PFSK-1 (cell line): ENCODE measurements at regions not wholly inside any gene's neighbourhood (a gene's known extent, or its start where the extent isn't known, plus 50 kb on each side); places are given as distances from the start of the nearest gene placed in this dataset.

Experiments
- FOXP2 ChIP-seq: optimal IDR thresholded peaks from 2 replicates; pipeline ENCODE3; 2011; ENCODE audit warnings: borderline replicate concordance, control low read depth, inconsistent platforms; ENCODE audit not compliant: insufficient read depth; ENCODE audit errors: extremely low read length, extremely low read depth
- POLR2AphosphoS5 ChIP-seq: IDR thresholded peaks from 2 replicates; pipeline ENCODE4 v1.6.1; 2012; ENCODE audit warnings: low read depth, mild to moderate bottlenecking, control low read depth, low read length, moderate library complexity
- SIN3A ChIP-seq: IDR thresholded peaks from 2 replicates; pipeline ENCODE4 v1.6.1; 2012; ENCODE audit warnings: mild to moderate bottlenecking, low read length, moderate library complexity, borderline replicate concordance; ENCODE audit not compliant: insufficient read depth
- TAF1 ChIP-seq: IDR thresholded peaks from 2 replicates; pipeline ENCODE4 v1.6.1; 2012; ENCODE audit warnings: low read length, control low read depth, borderline replicate concordance; ENCODE audit not compliant: insufficient read depth
- TF ChIP-seq, protein P1 (sequence below), 2 experiments: IDR thresholded peaks; 2 replicates each; pipeline versions ENCODE4 v1.6.1 to v1.8.0; 2011 to 2012; ENCODE audit warnings: low read depth in 2 of 2, low read length in 2 of 2, control low read depth in 1 of 2, inconsistent platforms in 1 of 2, mild to moderate bottlenecking in 1 of 2, moderate library complexity in 1 of 2; ENCODE audit not compliant: insufficient read depth in 1 of 2

DNA sequence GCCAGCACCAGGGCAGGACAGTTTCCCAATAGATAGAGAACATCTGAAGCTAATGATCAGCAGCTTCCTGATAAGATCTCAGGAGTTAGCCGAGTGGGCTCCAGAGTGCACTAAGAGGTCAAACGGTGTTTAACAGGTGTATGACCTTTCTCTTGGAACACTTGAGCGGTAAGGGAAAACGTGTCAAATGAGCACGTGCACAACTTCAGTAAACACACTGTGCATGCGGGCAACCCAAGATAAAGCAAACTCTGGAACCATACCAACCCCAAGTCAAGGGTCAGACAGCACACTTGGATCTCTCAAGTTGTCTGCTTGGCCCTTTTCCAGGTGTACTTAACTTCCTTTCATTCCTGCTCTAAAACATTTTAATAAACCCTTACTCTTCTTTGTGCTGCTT lies 1941.5 kb upstream of the PCDH10 start:
- TF ChIP-seq, protein P1, sequence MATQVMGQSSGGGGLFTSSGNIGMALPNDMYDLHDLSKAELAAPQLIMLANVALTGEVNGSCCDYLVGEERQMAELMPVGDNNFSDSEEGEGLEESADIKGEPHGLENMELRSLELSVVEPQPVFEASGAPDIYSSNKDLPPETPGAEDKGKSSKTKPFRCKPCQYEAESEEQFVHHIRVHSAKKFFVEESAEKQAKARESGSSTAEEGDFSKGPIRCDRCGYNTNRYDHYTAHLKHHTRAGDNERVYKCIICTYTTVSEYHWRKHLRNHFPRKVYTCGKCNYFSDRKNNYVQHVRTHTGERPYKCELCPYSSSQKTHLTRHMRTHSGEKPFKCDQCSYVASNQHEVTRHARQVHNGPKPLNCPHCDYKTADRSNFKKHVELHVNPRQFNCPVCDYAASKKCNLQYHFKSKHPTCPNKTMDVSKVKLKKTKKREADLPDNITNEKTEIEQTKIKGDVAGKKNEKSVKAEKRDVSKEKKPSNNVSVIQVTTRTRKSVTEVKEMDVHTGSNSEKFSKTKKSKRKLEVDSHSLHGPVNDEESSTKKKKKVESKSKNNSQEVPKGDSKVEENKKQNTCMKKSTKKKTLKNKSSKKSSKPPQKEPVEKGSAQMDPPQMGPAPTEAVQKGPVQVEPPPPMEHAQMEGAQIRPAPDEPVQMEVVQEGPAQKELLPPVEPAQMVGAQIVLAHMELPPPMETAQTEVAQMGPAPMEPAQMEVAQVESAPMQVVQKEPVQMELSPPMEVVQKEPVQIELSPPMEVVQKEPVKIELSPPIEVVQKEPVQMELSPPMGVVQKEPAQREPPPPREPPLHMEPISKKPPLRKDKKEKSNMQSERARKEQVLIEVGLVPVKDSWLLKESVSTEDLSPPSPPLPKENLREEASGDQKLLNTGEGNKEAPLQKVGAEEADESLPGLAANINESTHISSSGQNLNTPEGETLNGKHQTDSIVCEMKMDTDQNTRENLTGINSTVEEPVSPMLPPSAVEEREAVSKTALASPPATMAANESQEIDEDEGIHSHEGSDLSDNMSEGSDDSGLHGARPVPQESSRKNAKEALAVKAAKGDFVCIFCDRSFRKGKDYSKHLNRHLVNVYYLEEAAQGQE (IDR thresholded peaks at IDR 0.05; ENCODE audit: insufficient read depth in 1 of 2, low read depth in 2 of 2, low read length in 2 of 2), result no peak
- TF ChIP-seq TAF1 (no peak), FOXP2 (no peak), POLR2AphosphoS5 (no peak), SIN3A (no peak)

DNA sequence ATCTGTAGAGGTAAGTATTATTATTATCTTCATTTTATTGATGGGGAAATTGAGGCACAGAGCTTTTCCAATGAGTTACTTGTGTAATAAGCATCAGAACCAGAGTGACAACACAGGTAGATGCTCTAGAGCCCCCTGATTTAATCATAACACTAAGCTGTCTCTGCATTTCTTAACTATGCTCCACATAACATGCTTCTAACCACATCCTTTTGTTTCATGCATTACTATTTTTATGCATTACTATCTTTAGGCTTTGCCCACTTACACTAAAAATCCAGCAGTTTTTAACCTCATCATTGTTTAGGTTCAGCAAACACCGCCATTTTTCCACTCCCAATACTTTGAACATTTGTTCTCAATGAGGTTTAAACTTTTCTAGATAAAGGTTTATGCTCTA lies 1900.8 kb upstream of the PCDH10 start:
- no peak for TF ChIP-seq SIN3A
- TF ChIP-seq FOXP2, result no peak
- TF ChIP-seq, protein P1 (IDR thresholded peaks at IDR 0.05; ENCODE audit: insufficient read depth in 1 of 2, low read depth in 2 of 2, low read length in 2 of 2), result no peak
- no peak for TF ChIP-seq TAF1

DNA sequence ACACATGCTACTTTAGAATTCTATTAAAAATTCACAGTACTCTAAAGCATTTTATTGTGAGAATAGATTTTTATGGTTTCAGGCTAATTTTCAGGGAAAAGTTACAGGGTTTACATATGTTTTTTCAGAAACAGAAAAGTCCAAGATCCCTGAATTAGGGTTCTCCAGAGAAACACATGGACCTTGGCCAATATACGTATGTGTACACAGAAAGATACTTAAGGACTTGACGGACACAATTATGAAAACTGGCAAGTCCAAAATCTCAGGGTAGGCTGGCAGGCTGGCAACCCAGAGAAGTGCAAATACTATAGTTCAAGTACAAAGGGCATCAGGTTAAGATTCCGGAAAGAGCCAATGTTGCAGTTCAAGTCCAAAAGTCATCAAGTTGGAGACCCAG lies 1897.8 kb upstream of the PCDH10 start:
- TF ChIP-seq FOXP2 (no peak), TAF1 (no peak), POLR2AphosphoS5 (no peak), SIN3A (no peak)
- TF ChIP-seq, protein P1 (IDR thresholded peaks at IDR 0.05; ENCODE audit: insufficient read depth in 1 of 2, low read depth in 2 of 2, low read length in 2 of 2), result no peak

DNA sequence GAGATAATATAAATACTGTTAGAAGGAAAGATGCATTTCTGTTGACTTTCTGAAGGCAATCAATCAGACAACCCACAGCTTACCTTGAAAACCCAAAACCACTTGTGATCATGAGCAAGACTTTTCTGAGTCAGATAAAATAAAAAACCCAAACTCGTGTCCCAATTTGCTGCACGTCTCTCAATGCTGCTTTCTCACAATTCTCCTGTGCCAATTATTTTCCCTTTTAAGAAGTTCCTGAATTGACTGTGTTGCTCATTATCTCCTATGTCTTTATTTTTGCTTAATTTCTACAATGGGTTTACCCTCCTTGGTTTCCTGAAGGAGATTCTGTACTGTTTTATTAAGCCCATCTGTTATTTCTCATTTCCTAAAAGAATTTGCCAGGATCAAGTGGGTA lies 1891.9 kb upstream of the PCDH10 start:
- no peak for TF ChIP-seq SIN3A

DNA sequence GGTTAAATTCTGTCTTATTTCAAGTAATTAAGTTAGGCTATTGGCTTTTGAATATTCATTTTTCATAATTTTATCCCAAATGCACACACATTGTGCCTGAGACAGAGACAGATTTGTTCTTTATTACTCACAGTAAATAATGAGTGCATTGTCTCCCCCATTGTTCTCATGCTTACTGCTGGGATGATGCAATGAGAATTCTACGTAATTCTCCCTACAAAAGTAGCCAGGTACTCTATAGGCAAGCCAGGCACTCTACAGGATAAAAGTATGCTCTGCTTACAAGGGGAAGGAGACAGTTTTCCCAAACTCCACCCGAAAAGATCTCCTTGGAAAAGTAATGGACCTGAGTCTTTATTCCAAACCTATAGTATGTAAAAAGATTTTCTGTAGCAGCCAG lies 1890.7 kb upstream of the PCDH10 start:
- TF ChIP-seq SIN3A (no peak), TAF1 (no peak), FOXP2 (no peak), POLR2AphosphoS5 (no peak)
- TF ChIP-seq, protein P1 (IDR thresholded peaks at IDR 0.05; ENCODE audit: insufficient read depth in 1 of 2, low read depth in 2 of 2, low read length in 2 of 2), result no peak
